ENCODE measurements at regions not wholly inside any gene's neighbourhood (a gene's known extent, or its start where the extent isn't known, plus 50 kb on each side); places are given as distances from the start of the nearest gene placed in this dataset.

- no peak for TF ChIP-seq CTCF (conservative IDR thresholded peaks at IDR 0.05; ENCODE audit: low read depth, low read length)
- no peak overlapping the region for H3K4me3 ChIP-seq (ENCODE audit: low read depth, low read length)
- DNase-seq (ENCODE audit: low read depth), result no peak
Observed at GRCh38 chr10:28823501-28824075, 146.3 kb downstream of the BAMBI start.

GRCh38 chr10:28833313-28833712 is 156.0 kb downstream of the BAMBI start:
- H3K4me3 ChIP-seq (ENCODE audit: low read depth, low read length), result no peak overlapping the region
- DNase-seq (ENCODE audit: low read depth), result no peak
- no peak for TF ChIP-seq CTCF (conservative IDR thresholded peaks at IDR 0.05; ENCODE audit: low read depth, low read length)

- TF ChIP-seq CTCF (conservative IDR thresholded peaks at IDR 0.05; ENCODE audit: low read depth, low read length), result no peak
- no peak overlapping the region for H3K4me3 ChIP-seq (ENCODE audit: low read depth, low read length)
- DNase-seq (ENCODE audit: low read depth), result no peak
Observed at GRCh38 chr10:28836435-28836743, 159.1 kb downstream of the BAMBI start.

GRCh38 chr10:28837613-28838390 is 160.5 kb downstream of the BAMBI start:
- no peak for DNase-seq (ENCODE audit: low read depth)
- no peak overlapping the region for H3K4me3 ChIP-seq (ENCODE audit: low read depth, low read length)
- TF ChIP-seq CTCF (conservative IDR thresholded peaks at IDR 0.05; ENCODE audit: low read depth, low read length), result no peak

GRCh38 chr10:28838908-28839307 is 161.6 kb downstream of the BAMBI start:
- DNase-seq (ENCODE audit: low read depth), result no peak
- no peak overlapping the region for H3K4me3 ChIP-seq (ENCODE audit: low read depth, low read length)
- no peak for TF ChIP-seq CTCF (conservative IDR thresholded peaks at IDR 0.05; ENCODE audit: low read depth, low read length)

- no peak overlapping the region for H3K4me3 ChIP-seq (ENCODE audit: low read depth, low read length)
Observed at GRCh38 chr10:28839600-28840007, 162.3 kb downstream of the BAMBI start.

More at GRCh38 chr10:28839600-28840007, 162.3 kb downstream of the BAMBI start:
- TF ChIP-seq CTCF (conservative IDR thresholded peaks at IDR 0.05; ENCODE audit: low read depth, low read length), result no peak
- DNase-seq (ENCODE audit: low read depth), result no peak
